Cardiac muscle cell (in vitro differentiated cells and primary cell): ENCODE measurements at regions not wholly inside any gene's neighbourhood (a gene's known extent, or its start where the extent isn't known, plus 50 kb on each side); places are given as distances from the start of the nearest gene placed in this dataset.

Source experiments
- DNase-seq, 2 donors: peaks; one replicate each; pipeline versions ENCODE4 v3.0.0 to v3.0.0-alpha.2; 2010 to 2017; ENCODE audit warnings: low read depth in 1 of 2, low spot score in 1 of 2
- H3K27ac ChIP-seq: fragments of 200-600 bp; sonication (generic); 2 replicates; pipeline ENCODE4 v1.5.1; 2016
- H3K27me3 ChIP-seq: fragments of 200-600 bp; sonication (generic); 2 replicates; pipeline ENCODE4 v1.6.0; 2016; ENCODE audit warnings: control low read depth
- H3K36me3 ChIP-seq: fragments of 200-600 bp; sonication (generic); 2 replicates; pipeline ENCODE4 v1.5.1; 2016; ENCODE audit warnings: control low read depth
- H3K4me1 ChIP-seq: fragments of 200-600 bp; sonication (generic); 2 replicates; pipeline ENCODE4 v1.8.1; 2017; ENCODE audit warnings: low read depth, mild to moderate bottlenecking, mixed run types
- H3K4me3 ChIP-seq: fragments of 200-600 bp; sonication (generic); 2 replicates; pipeline ENCODE4 v1.5.1; 2016; ENCODE audit warnings: mild to moderate bottlenecking
- H3K9me3 ChIP-seq: fragments of 200-600 bp; sonication (generic); 2 replicates; pipeline ENCODE4 v1.5.1; 2017; ENCODE audit warnings: low read depth, mild to moderate bottlenecking, control low read depth
- CTCF ChIP-seq: IDR thresholded peaks from 2 replicates; pipeline ENCODE4 v1.5.1; 2012; ENCODE audit warnings: low read depth, mild to moderate bottlenecking, low read length

DNA sequence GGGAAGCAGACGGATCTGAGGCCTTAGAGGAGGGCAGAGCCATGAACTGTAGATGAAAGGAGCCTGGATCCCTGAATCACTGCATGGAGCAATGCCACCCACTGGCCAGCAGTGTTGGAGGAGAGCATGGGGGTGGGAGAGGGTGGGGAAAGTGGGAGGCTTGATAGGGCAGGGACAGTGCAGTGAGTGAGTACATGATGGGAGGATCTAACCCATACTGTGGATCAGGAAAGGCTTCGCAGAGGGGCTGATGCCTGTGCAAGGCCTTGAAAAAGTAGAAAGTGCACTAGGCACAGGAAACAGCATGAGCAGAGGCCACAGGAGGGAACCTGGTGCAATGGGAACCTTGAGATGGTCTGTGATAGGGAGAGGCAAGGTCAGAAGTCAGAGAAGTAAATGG lies 391.9 kb downstream of the PTPRU start:
- Histone ChIP-seq H3K4me1 (no peaks in the 10 kb centered on the region), H3K36me3 (no peaks in the 10 kb centered on the region), H3K27me3 (no peaks in the 10 kb centered on the region), H3K27ac (no peak overlapping the region), H3K4me3 (no peak overlapping the region), H3K9me3 (no peaks in the 10 kb centered on the region)
- TF ChIP-seq CTCF = no peak
- DNase-seq = no peak

DNA sequence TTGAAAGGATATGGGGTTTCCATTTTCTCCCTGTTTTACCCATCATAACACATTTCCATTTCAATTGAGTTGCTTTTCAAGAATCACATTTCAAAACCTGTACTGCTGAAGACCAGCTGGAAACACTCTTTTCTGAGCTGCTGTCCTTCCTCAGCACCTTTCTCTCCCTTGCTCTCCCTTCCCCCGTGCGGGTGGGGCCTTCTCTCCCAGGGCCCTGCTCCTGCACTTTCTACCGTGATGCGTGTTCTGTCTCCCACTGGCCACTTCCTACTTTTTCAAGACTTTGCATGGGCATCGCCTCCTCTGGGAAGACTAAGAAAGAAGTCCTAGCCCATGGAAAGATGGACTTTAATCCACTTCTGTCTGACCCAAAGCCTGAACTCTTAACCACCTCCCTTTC lies 390.4 kb downstream of the PTPRU start:
- no peak for TF ChIP-seq CTCF
- Histone ChIP-seq H3K9me3 (no peaks in the 10 kb centered on the region), H3K4me1 (no peaks in the 10 kb centered on the region), H3K36me3 (no peaks in the 10 kb centered on the region), H3K4me3 (no peak overlapping the region), H3K27me3 (no peaks in the 10 kb centered on the region), H3K27ac (no peak overlapping the region)
- no peak for DNase-seq

GRCh38 chr1:29626066-29626465 lies 389.7 kb downstream of the PTPRU start:
- TF ChIP-seq CTCF = no peak
- Histone ChIP-seq H3K27me3 (no peaks in the 10 kb centered on the region), H3K36me3 (no peaks in the 10 kb centered on the region), H3K9me3 (no peaks in the 10 kb centered on the region), H3K4me1 (no peaks in the 10 kb centered on the region), H3K4me3 (no peak overlapping the region), H3K27ac (no peak overlapping the region)
- no peak for DNase-seq

GRCh38 chr1:29625084-29625420 lies 388.7 kb downstream of the PTPRU start:
- Histone ChIP-seq H3K4me1 (no peaks in the 10 kb centered on the region), H3K27me3 (no peaks in the 10 kb centered on the region)

GRCh38 chr1:29624320-29625083 lies 388.2 kb downstream of the PTPRU start:
- no peaks in the 10 kb centered on the region for H3K9me3 ChIP-seq
- no peaks in the 10 kb centered on the region for H3K36me3 ChIP-seq
- no peaks in the 10 kb centered on the region for H3K27me3 ChIP-seq
- H3K27ac ChIP-seq = no peak overlapping the region
- H3K4me3 ChIP-seq = no peak overlapping the region
- no peak for DNase-seq
- no peak for TF ChIP-seq CTCF
- no peaks in the 10 kb centered on the region for H3K4me1 ChIP-seq

More at GRCh38 chr1:29625084-29625420, 388.7 kb downstream of the PTPRU start:
- TF ChIP-seq CTCF = no peak
- no peaks in the 10 kb centered on the region for H3K9me3 ChIP-seq
- no peaks in the 10 kb centered on the region for H3K36me3 ChIP-seq
- no peak for DNase-seq
- H3K27ac ChIP-seq = no peak overlapping the region
- H3K4me3 ChIP-seq = no peak overlapping the region
